K562 (cell line): ENCODE measurements at regions not wholly inside any gene's neighbourhood (a gene's known extent, or its start where the extent isn't known, plus 50 kb on each side); places are given as distances from the start of the nearest gene placed in this dataset.

Source experiments
- AFF4 ChIP-seq: sonication (generic); formaldehyde crosslinking; IDR thresholded peaks from 2 replicates; pipeline ENCODE4 v1.8.0; 2023; ENCODE audit warnings: mild to moderate bottlenecking, missing genetic modification reagents
- BDP1 ChIP-seq: IDR thresholded peaks from 3 replicates; pipeline ENCODE4 v1.6.1; 2011; ENCODE audit not compliant: insufficient read length, insufficient read depth
- ETV1 ChIP-seq: fragments of 450-650 bp; conservative IDR thresholded peaks from 2 replicates; pipeline ENCODE4 v1.6.1; 2016; ENCODE audit warnings: missing genetic modification characterization, control low read depth, low read depth, missing compliant biosample characterization
- EZH2 ChIP-seq: IDR thresholded peaks from 2 replicates; pipeline ENCODE4 v1.6.1; 2012; ENCODE audit warnings: low read depth, mild to moderate bottlenecking, inconsistent platforms, low read length, borderline replicate concordance
- IFI16 ChIP-seq: fragments of 250-450 bp; sonication (Bioruptor Pico); IDR thresholded peaks from 2 replicates; pipeline ENCODE4 v2.1.2; 2022; ENCODE audit warnings: mild to moderate bottlenecking, inconsistent platforms
- ILK ChIP-seq: fragments of 450-650 bp; IDR thresholded peaks from 2 replicates; pipeline ENCODE4 v1.6.1; 2016; ENCODE audit warnings: missing genetic modification characterization, low read depth, mild to moderate bottlenecking, missing compliant biosample characterization, moderate library complexity, borderline replicate concordance
- NCOR1 ChIP-seq: fragments of 450-650 bp; IDR thresholded peaks from 2 replicates; pipeline ENCODE4 v1.6.1; 2016; ENCODE audit warnings: mild to moderate bottlenecking, moderate library complexity
- PATZ1 ChIP-seq: fragments of 250-450 bp; sonication (Bioruptor Pico); IDR thresholded peaks from 2 replicates; pipeline ENCODE4 v1.5.0; 2020; ENCODE audit warnings: mild to moderate bottlenecking, borderline replicate concordance
- SAFB2 ChIP-seq: fragments of 200-400 bp; formaldehyde crosslinking; IDR thresholded peaks from 2 replicates; pipeline ENCODE4 v1.6.1; 2018; ENCODE audit warnings: borderline replicate concordance, low read length, low read depth, moderate library complexity; ENCODE audit not compliant: severe bottlenecking
- SNRNP70 ChIP-seq: fragments of 200-400 bp; formaldehyde crosslinking; optimal IDR thresholded peaks from 2 replicates; pipeline ENCODE3; 2017; ENCODE audit warnings: low read depth, low read length
- SREBF2 ChIP-seq: sonication (generic); formaldehyde crosslinking; IDR thresholded peaks from 2 replicates; pipeline ENCODE4 v1.4.0; 2020; ENCODE audit warnings: mild to moderate bottlenecking, missing genetic modification reagents
- ZNF165 ChIP-seq: fragments of 250-450 bp; sonication (Bioruptor Pico); IDR thresholded peaks from 2 replicates; pipeline ENCODE4 v1.4.0; 2020; ENCODE audit warnings: borderline replicate concordance
- ZNF24 ChIP-seq: fragments of 450-650 bp; IDR thresholded peaks from 2 replicates; pipeline ENCODE4 v1.6.1; 2016
- ZNF263 ChIP-seq: sonication (generic); formaldehyde crosslinking; IDR thresholded peaks from 2 replicates; pipeline ENCODE4 v1.8.0; 2022; ENCODE audit warnings: mild to moderate bottlenecking, missing genetic modification reagents, borderline replicate concordance
- ZNF277 ChIP-seq: fragments of 250-450 bp; sonication (Bioruptor Pico); IDR thresholded peaks from 2 replicates; pipeline ENCODE4 v1.8.0; 2022; ENCODE audit warnings: inconsistent platforms, mild to moderate bottlenecking, moderate library complexity, borderline replicate concordance
- ZNF282 ChIP-seq: sonication (generic); formaldehyde crosslinking; IDR thresholded peaks from 2 replicates; pipeline ENCODE4 v1.8.1; 2023; ENCODE audit warnings: missing genetic modification reagents
- ZNF408 ChIP-seq: fragments of 250-450 bp; sonication (Bioruptor Pico); IDR thresholded peaks from 2 replicates; pipeline ENCODE4 v1.4.0; 2020; ENCODE audit warnings: low read depth, mild to moderate bottlenecking, moderate library complexity
- ZNF639 ChIP-seq, 2 experiments: fragments of 200-800 bp in 1 of 2; sonication (Bioruptor generic) in 1 of 2; sonication (generic) in 1 of 2; formaldehyde crosslinking in 1 of 2; IDR thresholded peaks in 1 of 2; conservative IDR thresholded peaks in 1 of 2; 2 replicates each; pipeline versions ENCODE4 v1.5.0 to v1.6.1; 2016 to 2020; ENCODE audit warnings: missing compliant biosample characterization in 1 of 2, missing genetic modification characterization in 1 of 2, missing genetic modification reagents in 1 of 2

GRCh38 chr13:33542309-33543088 lies 256.9 kb upstream of the STARD13 start (continued):
- TF ChIP-seq ETV1 (tag) (no peak; the same call in none of the 2 replicates), NCOR1 (no peak), BDP1 (no peak), SAFB2 (no peak), ZNF24 (no peak), AFF4 (CRISPR knock-in tag) (peak; percentile 84), SREBF2 (CRISPR knock-in tag) (no peak), PATZ1 (CRISPR knock-in tag) (no peak), IFI16 (CRISPR knock-in tag) (no peak), ILK (tag) (no peak), EZH2 (no peak), ZNF282 (CRISPR knock-in tag) (peak; percentile 59; the same call in 1 of the 2 replicates), ZNF277 (CRISPR knock-in tag) (no peak), ZNF639 (CRISPR knock-in tag; conservative IDR thresholded peaks at IDR 0.05 in 1 of 2, IDR thresholded peaks at IDR 0.05 in 1 of 2) (peak in 1 of 2 experiments; percentile 100; a peak in 2 of 4 replicates), ZNF408 (CRISPR knock-in tag) (no peak), SNRNP70 (no peak), ZNF165 (CRISPR knock-in tag) (no peak), ZNF263 (peak; percentile 73; the same call in 1 of the 2 replicates)
